ENCODE measurements at regions not wholly inside any gene's neighbourhood (a gene's known extent, or its start where the extent isn't known, plus 50 kb on each side); places are given as distances from the start of the nearest gene placed in this dataset.

DNA sequence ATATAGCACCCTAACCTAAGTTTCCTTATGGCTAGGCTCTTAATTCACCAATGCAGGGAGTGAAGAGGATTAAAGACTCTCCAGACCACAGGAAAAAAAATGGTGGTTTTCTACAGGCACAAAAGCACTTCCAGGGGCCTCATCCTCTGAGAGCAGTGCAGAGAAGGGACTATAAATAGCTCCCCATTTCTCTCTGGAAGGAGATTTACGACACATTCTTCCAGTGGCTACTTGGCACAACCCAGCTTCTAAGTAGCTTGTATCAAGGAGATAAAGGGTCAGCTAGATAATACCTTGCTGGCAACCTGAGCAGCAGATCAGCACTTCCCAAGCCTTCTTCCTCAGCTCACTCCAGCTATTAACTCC is 73.5 kb downstream of the CRPPA start:
- Histone ChIP-seq H3K27ac (ENCODE audit: extremely low read depth, low read depth, low read length) (peak overlapping the region; percentile 63; the same call in 2 of the 3 replicates), H3K4me1 (replicated peaks in 1 of 2; ENCODE audit: control insufficient read depth in 2 of 2, insufficient read depth in 2 of 2, low read length in 2 of 2) (peaks cover 0 to 36% of the 10 kb centered on the region in 2 experiments; a peak in 3 of 5 replicates), H3K9ac (ENCODE audit: insufficient read depth in 1 of 2, low read depth in 2 of 2, low read length in 2 of 2) (no peak overlapping the region), H3K36me3 (ENCODE audit: control insufficient read depth, insufficient read depth, low read length) (no peaks in the 10 kb centered on the region), H2AFZ (ENCODE audit: low read depth, low read length) (peak overlapping the region; percentile 14; the same call in 1 of the 2 replicates), H3K9me1 (ENCODE audit: control insufficient read depth, insufficient read depth, low read length) (no peaks in the 10 kb centered on the region), H3K27me3 (ENCODE audit: control insufficient read depth in 2 of 2, insufficient read depth in 2 of 2, low read length in 2 of 2) (no peaks in the 10 kb centered on the region), H3K4me2 (ENCODE audit: insufficient read depth, low read length) (peak overlapping the region; percentile 13), H3K9me3 (replicated peaks; ENCODE audit: control insufficient read depth, insufficient read depth, low read depth, low read length) (peaks cover 13% of the 10 kb centered on the region), H4K20me1 (replicated peaks; ENCODE audit: control insufficient read depth, insufficient read depth, low read length) (no peaks in the 10 kb centered on the region), H3K4me3 (no peak overlapping the region), H3K79me2 (ENCODE audit: control insufficient read depth, insufficient read depth, low read length) (peaks cover 33% of the 10 kb centered on the region)
- ATAC-seq: peak; percentile 72
- no peak for FAIRE-seq
- peak in 2 of 4 experiments; percentile 45 to 74 for DNase-seq (ENCODE audit: extremely low read depth in 1 of 4, low spot score in 3 of 4)
- BruUV-seq (replicated peaks): no TSS peak
- 0% methylated on average over 1 of the region's 1 CpG for WGBS (ENCODE audit: insufficient coverage, low coverage, missing lambda C conversion rate)
- CTCF ChIA-PET (ENCODE audit: low intra/inter-chr PET ratio): no interaction called here
- POLR2A ChIA-PET: no interaction called here
- intact Hi-C loops (cut with micrococcal nuclease): no loop called here
- in situ Hi-C loops (cut with MboI): no loop called here
- TF ChIP-seq FOXJ3 (CRISPR knock-in tag; IDR thresholded peaks at IDR 0.05) (no peak), ZNF589 (CRISPR knock-in tag; IDR thresholded peaks at IDR 0.05; ENCODE audit: low read depth) (no peak), RBFOX2 (IDR thresholded peaks at IDR 0.05; ENCODE audit: low read depth, low read length) (no peak), MCM3 (IDR thresholded peaks at IDR 0.05) (no peak), MEIS2 (IDR thresholded peaks at IDR 0.05; ENCODE audit: partially characterized antibody) (peak; percentile 79), HDAC8 (tag; IDR thresholded peaks at IDR 0.05) (no peak), CTBP1 (IDR thresholded peaks at IDR 0.05; ENCODE audit: borderline replicate concordance) (peak; percentile 20; the same call in 1 of the 2 replicates), TAF7 (tag; IDR thresholded peaks at IDR 0.05) (no peak), NR2C2 (CRISPR knock-in tag; IDR thresholded peaks at IDR 0.05) (no peak), NR2C2 (tag; IDR thresholded peaks at IDR 0.05) (peak; percentile 37; the same call in 1 of the 2 replicates), CHD1 (IDR thresholded peaks at IDR 0.05; ENCODE audit: low read length) (no peak)
- TF ChIP-seq, protein P1, sequence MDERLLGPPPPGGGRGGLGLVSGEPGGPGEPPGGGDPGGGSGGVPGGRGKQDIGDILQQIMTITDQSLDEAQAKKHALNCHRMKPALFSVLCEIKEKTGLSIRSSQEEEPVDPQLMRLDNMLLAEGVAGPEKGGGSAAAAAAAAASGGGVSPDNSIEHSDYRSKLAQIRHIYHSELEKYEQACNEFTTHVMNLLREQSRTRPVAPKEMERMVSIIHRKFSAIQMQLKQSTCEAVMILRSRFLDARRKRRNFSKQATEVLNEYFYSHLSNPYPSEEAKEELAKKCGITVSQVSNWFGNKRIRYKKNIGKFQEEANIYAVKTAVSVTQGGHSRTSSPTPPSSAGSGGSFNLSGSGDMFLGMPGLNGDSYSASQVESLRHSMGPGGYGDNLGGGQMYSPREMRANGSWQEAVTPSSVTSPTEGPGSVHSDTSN (CRISPR knock-in tag; IDR thresholded peaks at IDR 0.05; ENCODE audit: low read depth): no peak
- TF ChIP-seq, protein P1 (tag; conservative IDR thresholded peaks at IDR 0.05; ENCODE audit: low read depth): peak; percentile 80
